IMR-90 (cell line): ENCODE measurements at regions not wholly inside any gene's neighbourhood (a gene's known extent, or its start where the extent isn't known, plus 50 kb on each side); places are given as distances from the start of the nearest gene placed in this dataset.

Experiments used
- ATAC-seq: fragments of 200-7000 bp; cut with Tn5 transposase; 2 replicates; pipeline ENCODE4 v1.9.1; 2020; ENCODE audit warnings: low read depth, mild to moderate bottlenecking, moderate library complexity
- BruUV-seq: library from RNA; stranded (reverse); fragments of 400-500 nt; replicated peaks from 2 replicates; lab custom pipeline; 2021; lab: Mats Ljungman, UMichigan
- CTCF ChIA-PET: fragments of 300-600 bp; formaldehyde crosslinking; extraction: SDS; loops from one replicate; lab custom pipeline; 2021; ENCODE audit warnings: antibody characterized with exemption; lab: Yijun Ruan, JAX
- POLR2A ChIA-PET: fragments of 300-600 bp; sonication (Branson Sonifier 250); formaldehyde crosslinking; loops from one replicate; lab custom pipeline; 2022; ENCODE audit warnings: antibody characterized with exemption; ENCODE audit not compliant: unreplicated experiment; lab: Charles Lee
- DNase-seq: peaks from one replicate; pipeline ENCODE4 v3.0.0; 2013
- H2AFZ ChIP-seq: replicated peaks from 2 replicates; pipeline ENCODE3; 2013; ENCODE audit warnings: low read length, mild to moderate bottlenecking; ENCODE audit not compliant: poor library complexity
- H2AK5ac ChIP-seq: 2 replicates; pipeline ENCODE4 v1.6.1; 2013; ENCODE audit warnings: low read depth, low read length, inconsistent platforms
- H2AK9ac ChIP-seq: replicated peaks from 2 replicates; pipeline ENCODE3; 2013; ENCODE audit warnings: mild to moderate bottlenecking, low read depth, low read length, moderate library complexity; ENCODE audit not compliant: poor library complexity
- H2BK120ac ChIP-seq: 2 replicates; pipeline ENCODE4 v1.6.1; 2013; ENCODE audit warnings: low read depth, low read length, inconsistent platforms
- H2BK15ac ChIP-seq: 3 replicates; pipeline ENCODE4 v1.6.1; 2013; ENCODE audit warnings: low read depth, low read length, inconsistent platforms
- H2BK20ac ChIP-seq: 2 replicates; pipeline ENCODE4 v1.6.1; 2013; ENCODE audit warnings: low read depth, mild to moderate bottlenecking, inconsistent platforms, low read length, moderate library complexity
- H2BK5ac ChIP-seq: 2 replicates; pipeline ENCODE4 v1.6.1; 2013; ENCODE audit warnings: mild to moderate bottlenecking, low read depth, low read length, inconsistent platforms; ENCODE audit not compliant: poor library complexity, severe bottlenecking
- H3K14ac ChIP-seq: replicated peaks from 2 replicates; pipeline ENCODE4 v1.6.1; 2013; ENCODE audit warnings: low read depth, low read length, inconsistent platforms
- H3K18ac ChIP-seq: 2 replicates; pipeline ENCODE4 v1.6.1; 2013; ENCODE audit warnings: low read depth, low read length, control low read depth
- H3K23ac ChIP-seq: 2 replicates; pipeline ENCODE4 v1.6.1; 2013; ENCODE audit warnings: low read depth, low read length, inconsistent platforms
- H3K27ac ChIP-seq: 2 replicates; pipeline ENCODE4 v1.5.1; 2013; ENCODE audit warnings: mild to moderate bottlenecking, control low read depth, low read length; ENCODE audit not compliant: insufficient read depth
- H3K27me3 ChIP-seq: 2 replicates; pipeline ENCODE4 v1.6.1; 2013; ENCODE audit warnings: low read length; ENCODE audit not compliant: control insufficient read depth, insufficient read depth
- H3K36me3 ChIP-seq: 2 replicates; pipeline ENCODE4 v1.6.1; 2013; ENCODE audit warnings: low read length, mixed read lengths; ENCODE audit not compliant: control insufficient read depth, insufficient read depth
- H3K4ac ChIP-seq: 2 replicates; pipeline ENCODE4 v1.6.1; 2013; ENCODE audit warnings: low read depth, low read length, inconsistent platforms
- H3K4me1 ChIP-seq: 2 replicates; pipeline ENCODE4 v1.6.1; 2013; ENCODE audit warnings: low read length, mixed read lengths; ENCODE audit not compliant: control insufficient read depth, insufficient read depth
- H3K4me2 ChIP-seq: 2 replicates; pipeline ENCODE4 v1.6.1; 2013; ENCODE audit warnings: low read depth, mild to moderate bottlenecking, control low read depth, low read length, moderate library complexity
- H3K4me3 ChIP-seq: 2 replicates; pipeline ENCODE4 v1.5.1; 2013; ENCODE audit warnings: low read depth, mild to moderate bottlenecking, control low read depth, low read length, moderate library complexity; ENCODE audit not compliant: insufficient read depth
- H3K56ac ChIP-seq: 2 replicates; pipeline ENCODE4 v1.6.1; 2013; ENCODE audit warnings: low read length, inconsistent platforms; ENCODE audit not compliant: insufficient read depth; ENCODE audit errors: extremely low read depth
- H3K79me1 ChIP-seq, 2 experiments: 2 replicates each; pipeline ENCODE4 v1.6.1; 2013; ENCODE audit warnings: low read length in 2 of 2, inconsistent platforms in 1 of 2, low read depth in 1 of 2
- H3K9ac ChIP-seq: 2 replicates; pipeline ENCODE4 v1.6.1; 2013; ENCODE audit warnings: low read depth, low read length, control low read depth
- H3K9me1 ChIP-seq: 2 replicates; pipeline ENCODE4 v1.6.1; 2013; ENCODE audit warnings: low read length, inconsistent platforms; ENCODE audit not compliant: insufficient read depth
- H3K9me3 ChIP-seq: 2 replicates; pipeline ENCODE4 v1.6.1; 2013; ENCODE audit warnings: low read length; ENCODE audit not compliant: control insufficient read depth, insufficient read depth
- H4K20me1 ChIP-seq: 2 replicates; pipeline ENCODE4 v1.6.1; 2013; ENCODE audit warnings: low read length, inconsistent platforms; ENCODE audit not compliant: insufficient read depth
- H4K5ac ChIP-seq: 2 replicates; pipeline ENCODE4 v1.6.1; 2013; ENCODE audit warnings: mild to moderate bottlenecking, low read depth, low read length, control low read depth
- H4K8ac ChIP-seq, 2 experiments: 2 replicates each; pipeline ENCODE4 v1.6.1; 2013; ENCODE audit warnings: low read depth in 2 of 2, low read length in 2 of 2, control low read depth in 1 of 2, inconsistent platforms in 1 of 2
- H4K91ac ChIP-seq: 2 replicates; pipeline ENCODE4 v1.6.1; 2013; ENCODE audit warnings: low read depth, low read length, inconsistent platforms; ENCODE audit not compliant: insufficient read depth
- BHLHE40 ChIP-seq: fragments of 150-350 bp; IDR thresholded peaks from 2 replicates; pipeline ENCODE4 v1.6.1; 2016; ENCODE audit warnings: mild to moderate bottlenecking, low read depth, low read length
- CEBPB ChIP-seq: IDR thresholded peaks from 2 replicates; pipeline ENCODE4 v1.6.1; 2012; ENCODE audit warnings: low read depth, low read length, improper control_type of control experiment
- CHD1 ChIP-seq: IDR thresholded peaks from 2 replicates; pipeline ENCODE4 v1.6.1; 2012; ENCODE audit warnings: low read depth, low read length, improper control_type of control experiment
- MAZ ChIP-seq: IDR thresholded peaks from 2 replicates; pipeline ENCODE4 v1.6.1; 2012; ENCODE audit warnings: low read depth, mild to moderate bottlenecking, low read length, improper control_type of control experiment, moderate library complexity, borderline replicate concordance
- MXI1 ChIP-seq: IDR thresholded peaks from 2 replicates; pipeline ENCODE4 v1.6.1; 2012; ENCODE audit warnings: low read depth, mild to moderate bottlenecking, low read length, moderate library complexity, borderline replicate concordance
- NFE2L2 ChIP-seq: fragments of 150-350 bp; IDR thresholded peaks from 2 replicates; pipeline ENCODE4 v1.6.1; 2016; ENCODE audit warnings: low read depth, mild to moderate bottlenecking, low read length
- POLR2A ChIP-seq: IDR thresholded peaks from 2 replicates; pipeline ENCODE4 v1.6.1; 2012; ENCODE audit warnings: mild to moderate bottlenecking, low read depth, low read length
- RAD21 ChIP-seq: IDR thresholded peaks from 2 replicates; pipeline ENCODE4 v1.6.1; 2012; ENCODE audit warnings: low read length, improper control_type of control experiment
- RFX5 ChIP-seq: IDR thresholded peaks from 2 replicates; pipeline ENCODE4 v1.8.0; 2012; ENCODE audit warnings: low read depth, mild to moderate bottlenecking, low read length, moderate library complexity
- WGBS, 2 experiments: methylation state at CpG; one replicate each; pipeline versions ENCODE4 v1.1.5 to v1.1.7; 2013; ENCODE audit warnings: missing lambda C conversion rate in 2 of 2; ENCODE audit not compliant: insufficient read length in 1 of 2; ENCODE audit errors: extremely low coverage in 2 of 2; 5-methylcytosine and 5-hydroxymethylcytosine counted together
- dilution Hi-C: fragments of 300-500 bp; cut with HindIII; formaldehyde crosslinking; loops from one replicate; pipeline ENCODE4 v1.14.3; 2018; ENCODE audit warnings: low sequenced_read_pairs; ENCODE audit not compliant: unreplicated experiment
- in situ Hi-C: fragments of 300-500 bp; cut with MboI; formaldehyde crosslinking; loops from 3 replicates; pipeline ENCODE4 v1.14.3; 2019; ENCODE audit warnings: low sequenced_read_pairs, inconsistent platforms, mixed read lengths
- intact Hi-C: fragments of 100-400 bp; cut with micrococcal nuclease; formaldehyde crosslinking; loops from 2 replicates; pipeline ENCODE4 v1.10.0; 2022
- TF ChIP-seq, protein P1 (sequence below): conservative IDR thresholded peaks from 2 replicates; pipeline ENCODE4 v1.5.1; 2012; ENCODE audit warnings: mild to moderate bottlenecking, low read depth, low read length, improper control_type of control experiment
- TF ChIP-seq, protein P2 (sequence below): fragments of 150-350 bp; IDR thresholded peaks from 2 replicates; pipeline ENCODE4 v1.6.1; 2017; ENCODE audit warnings: mild to moderate bottlenecking, antibody characterized with exemption, low read length, low read depth
- TF ChIP-seq, protein P3 (sequence below): fragments of 150-350 bp; IDR thresholded peaks from 2 replicates; pipeline ENCODE4 v1.6.1; 2016; ENCODE audit warnings: low read depth, mild to moderate bottlenecking, low read length, moderate library complexity, borderline replicate concordance

GRCh38 chr5:3190433-3190832 is 405.2 kb upstream of the IRX1 start:
- WGBS, 2 experiments: no CpG with 5 or more reads among the region's 1 CpG
- no peaks in the 10 kb centered on the region for H3K4me1 ChIP-seq
- H2BK15ac ChIP-seq: no peak overlapping the region
- H3K9ac ChIP-seq: no peak overlapping the region
- no peak overlapping the region for H3K4me2 ChIP-seq
- H4K5ac ChIP-seq: no peak overlapping the region
- H3K4me3 ChIP-seq: no peak overlapping the region
- POLR2A ChIA-PET: no interaction called here
- H4K91ac ChIP-seq: no peak overlapping the region
- H3K27me3 ChIP-seq: no peaks in the 10 kb centered on the region
- no peak overlapping the region for H4K8ac ChIP-seq
- no peak overlapping the region for H3K14ac ChIP-seq
- H3K79me1 ChIP-seq: no peaks in the 10 kb centered on the region
- H3K56ac ChIP-seq: no peak overlapping the region
- H3K23ac ChIP-seq: no peak overlapping the region
- TF ChIP-seq MXI1 (no peak), CEBPB (no peak), BHLHE40 (no peak), RAD21 (no peak), NFE2L2 (no peak), RFX5 (no peak), CHD1 (no peak), POLR2A (no peak), MAZ (no peak)
- TF ChIP-seq, protein P1, sequence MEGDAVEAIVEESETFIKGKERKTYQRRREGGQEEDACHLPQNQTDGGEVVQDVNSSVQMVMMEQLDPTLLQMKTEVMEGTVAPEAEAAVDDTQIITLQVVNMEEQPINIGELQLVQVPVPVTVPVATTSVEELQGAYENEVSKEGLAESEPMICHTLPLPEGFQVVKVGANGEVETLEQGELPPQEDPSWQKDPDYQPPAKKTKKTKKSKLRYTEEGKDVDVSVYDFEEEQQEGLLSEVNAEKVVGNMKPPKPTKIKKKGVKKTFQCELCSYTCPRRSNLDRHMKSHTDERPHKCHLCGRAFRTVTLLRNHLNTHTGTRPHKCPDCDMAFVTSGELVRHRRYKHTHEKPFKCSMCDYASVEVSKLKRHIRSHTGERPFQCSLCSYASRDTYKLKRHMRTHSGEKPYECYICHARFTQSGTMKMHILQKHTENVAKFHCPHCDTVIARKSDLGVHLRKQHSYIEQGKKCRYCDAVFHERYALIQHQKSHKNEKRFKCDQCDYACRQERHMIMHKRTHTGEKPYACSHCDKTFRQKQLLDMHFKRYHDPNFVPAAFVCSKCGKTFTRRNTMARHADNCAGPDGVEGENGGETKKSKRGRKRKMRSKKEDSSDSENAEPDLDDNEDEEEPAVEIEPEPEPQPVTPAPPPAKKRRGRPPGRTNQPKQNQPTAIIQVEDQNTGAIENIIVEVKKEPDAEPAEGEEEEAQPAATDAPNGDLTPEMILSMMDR: no peak
- TF ChIP-seq, protein P2, sequence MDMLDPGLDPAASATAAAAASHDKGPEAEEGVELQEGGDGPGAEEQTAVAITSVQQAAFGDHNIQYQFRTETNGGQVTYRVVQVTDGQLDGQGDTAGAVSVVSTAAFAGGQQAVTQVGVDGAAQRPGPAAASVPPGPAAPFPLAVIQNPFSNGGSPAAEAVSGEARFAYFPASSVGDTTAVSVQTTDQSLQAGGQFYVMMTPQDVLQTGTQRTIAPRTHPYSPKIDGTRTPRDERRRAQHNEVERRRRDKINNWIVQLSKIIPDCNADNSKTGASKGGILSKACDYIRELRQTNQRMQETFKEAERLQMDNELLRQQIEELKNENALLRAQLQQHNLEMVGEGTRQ: no peak
- TF ChIP-seq, protein P3, sequence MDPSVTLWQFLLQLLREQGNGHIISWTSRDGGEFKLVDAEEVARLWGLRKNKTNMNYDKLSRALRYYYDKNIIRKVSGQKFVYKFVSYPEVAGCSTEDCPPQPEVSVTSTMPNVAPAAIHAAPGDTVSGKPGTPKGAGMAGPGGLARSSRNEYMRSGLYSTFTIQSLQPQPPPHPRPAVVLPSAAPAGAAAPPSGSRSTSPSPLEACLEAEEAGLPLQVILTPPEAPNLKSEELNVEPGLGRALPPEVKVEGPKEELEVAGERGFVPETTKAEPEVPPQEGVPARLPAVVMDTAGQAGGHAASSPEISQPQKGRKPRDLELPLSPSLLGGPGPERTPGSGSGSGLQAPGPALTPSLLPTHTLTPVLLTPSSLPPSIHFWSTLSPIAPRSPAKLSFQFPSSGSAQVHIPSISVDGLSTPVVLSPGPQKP: no peak
- in situ Hi-C loops: no loop called here
- H2BK120ac ChIP-seq: no peak overlapping the region
- H4K20me1 ChIP-seq: no peaks in the 10 kb centered on the region
- no peaks in the 10 kb centered on the region for H3K36me3 ChIP-seq
- no peak overlapping the region for H3K27ac ChIP-seq
- H2AK5ac ChIP-seq: no peak overlapping the region
- no peak overlapping the region for H3K4ac ChIP-seq
- H3K18ac ChIP-seq: no peak overlapping the region
- no peaks in the 10 kb centered on the region for H3K9me1 ChIP-seq
- H2BK20ac ChIP-seq: no peak overlapping the region
- H2AFZ ChIP-seq: no peak overlapping the region
- no peak for DNase-seq
- CTCF ChIA-PET: no interaction called here
- BruUV-seq: no TSS peak
- no peak for ATAC-seq
- intact Hi-C loops: no loop called here
- no peak overlapping the region for H2BK5ac ChIP-seq
- dilution Hi-C loops: no loop called here
- H3K9me3 ChIP-seq: peaks cover 14% of the 10 kb centered on the region
- no peak overlapping the region for H2AK9ac ChIP-seq
